Medulla oblongata (tissue), 1 donor: ENCODE measurements at regions not wholly inside any gene's neighbourhood (a gene's known extent, or its start where the extent isn't known, plus 50 kb on each side); places are given as distances from the start of the nearest gene placed in this dataset.
"Not testable (repeated sequence)": the region's sequence is repeated elsewhere in the genome, so short reads cannot be mapped to it uniquely, and the experiment has no call there.

Source experiments
- DNase-seq: peaks from one replicate; pipeline ENCODE4 v3.0.0-alpha.2; 2015; ENCODE audit errors: extremely low spot score

- no peak for DNase-seq
Measured at GRCh38 chr10:58068809-58069208, 198.9 kb downstream of the IPMK start.

GRCh38 chr10:58066979-58067378 is 200.7 kb downstream of the IPMK start:
- DNase-seq, result no peak

GRCh38 chr10:58066126-58066525 is 201.6 kb downstream of the IPMK start:
- no peak for DNase-seq

- DNase-seq, result no peak
Measured at GRCh38 chr10:58065529-58065815, 202.2 kb downstream of the IPMK start.

GRCh38 chr10:58064714-58065528 is 202.8 kb downstream of the IPMK start:
- peak; percentile 83 for DNase-seq

GRCh38 chr10:58063861-58064480 is 203.7 kb downstream of the IPMK start:
- DNase-seq, result no peak

- DNase-seq, result not testable (repeated sequence)
Measured at GRCh38 chr10:58058683-58059082, 209.0 kb downstream of the IPMK start.

GRCh38 chr10:58054881-58055280 is 212.8 kb downstream of the IPMK start:
- DNase-seq, result no peak

- DNase-seq, result no peak
Measured at GRCh38 chr10:58052772-58053171, 214.9 kb downstream of the IPMK start.

GRCh38 chr10:58050575-58050974 is 217.1 kb downstream of the IPMK start:
- no peak for DNase-seq

- DNase-seq, result no peak
Measured at GRCh38 chr10:58048936-58049335, 218.8 kb downstream of the IPMK start.

GRCh38 chr10:58044072-58044471 is 223.6 kb downstream of the IPMK start:
- DNase-seq, result no peak

- no peak for DNase-seq
Measured at GRCh38 chr10:58041901-58042300, 225.8 kb downstream of the IPMK start.

GRCh38 chr10:58030208-58030607 is 237.5 kb downstream of the IPMK start:
- DNase-seq, result no peak

- no peak for DNase-seq
Measured at GRCh38 chr10:58028597-58029366, 238.9 kb downstream of the IPMK start.

- no peak for DNase-seq
Measured at GRCh38 chr10:58027426-58027825, 240.3 kb downstream of the IPMK start.

- DNase-seq, result no peak
Measured at GRCh38 chr10:58026036-58026435, 241.7 kb downstream of the IPMK start.

- no peak for DNase-seq
Measured at GRCh38 chr10:58023341-58024073, 244.2 kb downstream of the IPMK start.

- no peak for DNase-seq
Measured at GRCh38 chr10:58019863-58020537, 247.7 kb downstream of the IPMK start.

- DNase-seq, result no peak
Measured at GRCh38 chr10:58017719-58018367, 249.9 kb downstream of the IPMK start.

- DNase-seq, result no peak
Measured at GRCh38 chr10:58016614-58017013, 251.1 kb downstream of the IPMK start.
